Liver (tissue), 7 donors: ENCODE measurements at regions not wholly inside any gene's neighbourhood (a gene's known extent, or its start where the extent isn't known, plus 50 kb on each side); places are given as distances from the start of the nearest gene placed in this dataset.

Experiments
- DNase-seq: peaks from one replicate; pipeline ENCODE4 v3.0.0-alpha.2; 2017; ENCODE audit warnings: low spot score
- H3K27ac ChIP-seq, 2 donors: one replicate each; pipeline ENCODE4 v1.7.0; 2013; ENCODE audit warnings: inconsistent platforms in 2 of 2, low read length in 2 of 2, control low read depth in 1 of 2, low read depth in 1 of 2, mild to moderate bottlenecking in 1 of 2
- H3K27me3 ChIP-seq, 4 donors: one replicate each; pipeline versions ENCODE4 v1.6.1 to v1.7.0; 2013; ENCODE audit warnings: low read length in 3 of 4, inconsistent platforms in 1 of 4, mild to moderate bottlenecking in 1 of 4, moderate library complexity in 1 of 4; ENCODE audit not compliant: control insufficient read depth in 4 of 4, insufficient read depth in 4 of 4
- H3K36me3 ChIP-seq, 4 donors: one replicate each; pipeline versions ENCODE4 v1.6.1 to v1.7.0; 2013; ENCODE audit warnings: low read length in 3 of 4, mild to moderate bottlenecking in 3 of 4, low read depth in 1 of 4, moderate library complexity in 1 of 4; ENCODE audit not compliant: control insufficient read depth in 4 of 4, insufficient read depth in 3 of 4
- H3K4me1 ChIP-seq, 4 donors: one replicate each; pipeline versions ENCODE4 v1.6.1 to v1.7.0; 2013; ENCODE audit warnings: low read length in 3 of 4, mild to moderate bottlenecking in 3 of 4, moderate library complexity in 1 of 4; ENCODE audit not compliant: control insufficient read depth in 4 of 4, insufficient read depth in 4 of 4
- H3K4me3 ChIP-seq, 3 donors: one replicate each; pipeline versions ENCODE4 v1.6.1 to v1.7.0; 2013; ENCODE audit warnings: low read length in 3 of 3, control low read depth in 1 of 3, low read depth in 1 of 3, mild to moderate bottlenecking in 1 of 3
- H3K9ac ChIP-seq, 2 donors: one replicate each; pipeline ENCODE4 v1.7.0; 2013; ENCODE audit warnings: low read length in 2 of 2, mild to moderate bottlenecking in 2 of 2, moderate library complexity in 2 of 2, control low read depth in 1 of 2, low read depth in 1 of 2
- H3K9me3 ChIP-seq, 4 donors: one replicate each; pipeline versions ENCODE4 v1.6.1 to v1.7.0; 2013; ENCODE audit warnings: low read length in 3 of 4; ENCODE audit not compliant: control insufficient read depth in 4 of 4
- EGR1 ChIP-seq, 2 donors: IDR thresholded peaks; 2 replicates each; pipeline ENCODE4 v1.6.1; 2016 to 2018; ENCODE audit warnings: antibody characterized with exemption in 2 of 2, low read depth in 2 of 2
- FOXA1 ChIP-seq: IDR thresholded peaks from 2 replicates; pipeline ENCODE4 v1.6.1; 2016; ENCODE audit warnings: antibody characterized with exemption
- GABPA ChIP-seq, 2 donors: IDR thresholded peaks in 1 of 2; conservative IDR thresholded peaks in 1 of 2; 2 replicates each; pipeline ENCODE4 v1.6.1; 2016; ENCODE audit warnings: antibody characterized with exemption in 2 of 2, mild to moderate bottlenecking in 1 of 2, moderate library complexity in 1 of 2
- HNF4A ChIP-seq, 2 donors: conservative IDR thresholded peaks; 2 replicates each; pipeline ENCODE4 v1.6.1; 2016; ENCODE audit warnings: antibody characterized with exemption in 2 of 2, mild to moderate bottlenecking in 2 of 2
- HNF4G ChIP-seq: IDR thresholded peaks from 2 replicates; pipeline ENCODE4 v1.6.1; 2016; ENCODE audit warnings: antibody characterized with exemption
- MAX ChIP-seq: IDR thresholded peaks from 2 replicates; pipeline ENCODE4 v1.6.1; 2016; ENCODE audit warnings: antibody characterized with exemption
- NR2F2 ChIP-seq: IDR thresholded peaks from 2 replicates; pipeline ENCODE4 v1.6.1; 2016; ENCODE audit warnings: antibody characterized with exemption
- RAD21 ChIP-seq, 2 donors: IDR thresholded peaks; 2 replicates each; pipeline ENCODE4 v1.6.1; 2016; ENCODE audit warnings: antibody characterized with exemption in 2 of 2, mild to moderate bottlenecking in 2 of 2
- REST ChIP-seq: IDR thresholded peaks from 2 replicates; pipeline ENCODE4 v1.6.1; 2016; ENCODE audit warnings: antibody characterized with exemption, mild to moderate bottlenecking
- RXRA ChIP-seq, 2 donors: IDR thresholded peaks; 2 replicates each; pipeline ENCODE4 v1.6.1; 2017 to 2018; ENCODE audit warnings: antibody characterized with exemption in 2 of 2, mild to moderate bottlenecking in 1 of 2
- SP1 ChIP-seq: IDR thresholded peaks from 2 replicates; pipeline ENCODE4 v1.6.1; 2018; ENCODE audit warnings: antibody characterized with exemption, mild to moderate bottlenecking
- TAF1 ChIP-seq: conservative IDR thresholded peaks from 2 replicates; pipeline ENCODE4 v1.6.1; 2016; ENCODE audit warnings: antibody characterized with exemption, mild to moderate bottlenecking
- WGBS: extraction: QIAGEN DNeasy Blood & Tissue Kit; methylation state at CpG from one replicate; pipeline ENCODE4 v1.1.7; 2013; 5-methylcytosine and 5-hydroxymethylcytosine counted together
- TF ChIP-seq, protein P1 (sequence below): IDR thresholded peaks from 2 replicates; pipeline ENCODE4 v1.6.1; 2016; ENCODE audit warnings: antibody characterized with exemption
- TF ChIP-seq, protein P2 (sequence below): IDR thresholded peaks from 2 replicates; pipeline ENCODE4 v1.6.1; 2016; ENCODE audit warnings: antibody characterized with exemption
- donor health status: healthy.
- donor health status: healthy.
- donor health status: healthy.
- donor health status: healthy.

- Histone ChIP-seq H3K27ac (no peak overlapping the region), H3K36me3 (no peaks in the 10 kb centered on the region), H3K27me3 (peaks cover 0 to 3% (median 0%) of the 10 kb centered on the region in 4 donors), H3K4me1 (no peaks in the 10 kb centered on the region), H3K9ac (no peak overlapping the region), H3K9me3 (no peaks in the 10 kb centered on the region), H3K4me3 (no peak overlapping the region)
- no peak for TF ChIP-seq EGR1 (IDR thresholded peaks at IDR 0.05; ENCODE audit: low read depth in 2 of 2)
- WGBS, result 43% methylated on average over 7 of the region's 7 CpGs
- no peak for DNase-seq
These were observed 260.1 kb upstream of the PLSCR5 start for GRCh38 chr3:146865175-146865755.

GRCh38 chr3:146861262-146861661, 256.1 kb upstream of the PLSCR5 start:
- no peak overlapping the region for H3K9ac ChIP-seq
- DNase-seq, result no peak
- TF ChIP-seq, protein P1, sequence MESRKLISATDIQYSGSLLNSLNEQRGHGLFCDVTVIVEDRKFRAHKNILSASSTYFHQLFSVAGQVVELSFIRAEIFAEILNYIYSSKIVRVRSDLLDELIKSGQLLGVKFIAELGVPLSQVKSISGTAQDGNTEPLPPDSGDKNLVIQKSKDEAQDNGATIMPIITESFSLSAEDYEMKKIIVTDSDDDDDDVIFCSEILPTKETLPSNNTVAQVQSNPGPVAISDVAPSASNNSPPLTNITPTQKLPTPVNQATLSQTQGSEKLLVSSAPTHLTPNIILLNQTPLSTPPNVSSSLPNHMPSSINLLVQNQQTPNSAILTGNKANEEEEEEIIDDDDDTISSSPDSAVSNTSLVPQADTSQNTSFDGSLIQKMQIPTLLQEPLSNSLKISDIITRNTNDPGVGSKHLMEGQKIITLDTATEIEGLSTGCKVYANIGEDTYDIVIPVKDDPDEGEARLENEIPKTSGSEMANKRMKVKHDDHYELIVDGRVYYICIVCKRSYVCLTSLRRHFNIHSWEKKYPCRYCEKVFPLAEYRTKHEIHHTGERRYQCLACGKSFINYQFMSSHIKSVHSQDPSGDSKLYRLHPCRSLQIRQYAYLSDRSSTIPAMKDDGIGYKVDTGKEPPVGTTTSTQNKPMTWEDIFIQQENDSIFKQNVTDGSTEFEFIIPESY, result no peak
- TF ChIP-seq SP1 (no peak), MAX (no peak), TAF1 (no peak), REST (no peak), GABPA (IDR thresholded peaks at IDR 0.05 in 1 of 2, conservative IDR thresholded peaks at IDR 0.05 in 1 of 2) (no peak), FOXA1 (no peak), NR2F2 (no peak), RXRA (IDR thresholded peaks at IDR 0.05) (no peak), HNF4A (conservative IDR thresholded peaks at IDR 0.05) (no peak), HNF4G (no peak), RAD21 (IDR thresholded peaks at IDR 0.05) (no peak)
- TF ChIP-seq, protein P2, sequence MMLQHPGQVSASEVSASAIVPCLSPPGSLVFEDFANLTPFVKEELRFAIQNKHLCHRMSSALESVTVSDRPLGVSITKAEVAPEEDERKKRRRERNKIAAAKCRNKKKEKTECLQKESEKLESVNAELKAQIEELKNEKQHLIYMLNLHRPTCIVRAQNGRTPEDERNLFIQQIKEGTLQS, result no peak
- WGBS, result 86% methylated on average over 3 of the region's 3 CpGs
- no peaks in the 10 kb centered on the region for H3K36me3 ChIP-seq
- no peak overlapping the region for H3K27ac ChIP-seq
- H3K27me3 ChIP-seq, result peaks cover 0 to 3% (median 0%) of the 10 kb centered on the region in 4 donors
- H3K9me3 ChIP-seq, result no peaks in the 10 kb centered on the region
- H3K4me1 ChIP-seq, result no peaks in the 10 kb centered on the region
- H3K4me3 ChIP-seq, result no peak overlapping the region
